Hematopoietic multipotent progenitor cell treated with erythropoietin and hydrocortisone succinate and interleukin-3 and kit ligand, for 6 days (in vitro differentiated cells): ENCODE measurements at regions not wholly inside any gene's neighbourhood (a gene's known extent, or its start where the extent isn't known, plus 50 kb on each side); places are given as distances from the start of the nearest gene placed in this dataset.
A peak's percentile ranks its signal among the peaks of the same experiment; 100 is the strongest.
"Not testable (repeated sequence)": the region's sequence is repeated elsewhere in the genome, so short reads cannot be mapped to it uniquely, and the experiment has no call there.

ENCODE experiments used
- DNase-seq: peaks from one replicate; pipeline ENCODE4 v3.0.0-alpha.2; 2015

DNA sequence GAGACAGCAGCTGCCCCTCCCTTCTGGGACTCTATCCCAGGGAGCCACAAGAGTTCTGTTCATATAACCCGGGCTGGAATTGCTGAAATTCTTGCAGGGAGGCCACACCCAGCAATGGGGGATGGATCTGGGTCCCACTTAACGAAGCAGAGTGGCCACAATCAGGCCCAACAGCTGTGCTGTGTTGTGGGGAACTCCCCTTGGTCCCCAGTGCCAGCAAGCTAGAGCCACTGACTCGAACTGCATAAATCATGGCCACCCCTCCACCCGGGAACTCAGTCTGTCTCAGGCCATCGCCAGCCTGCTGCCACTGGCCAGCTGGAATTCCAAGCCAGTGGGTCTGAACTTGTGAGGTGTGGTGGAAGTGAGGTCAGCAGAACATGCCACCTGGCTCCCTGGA lies 111.1 kb downstream of the KLF8 start:
- no peak for DNase-seq

DNA sequence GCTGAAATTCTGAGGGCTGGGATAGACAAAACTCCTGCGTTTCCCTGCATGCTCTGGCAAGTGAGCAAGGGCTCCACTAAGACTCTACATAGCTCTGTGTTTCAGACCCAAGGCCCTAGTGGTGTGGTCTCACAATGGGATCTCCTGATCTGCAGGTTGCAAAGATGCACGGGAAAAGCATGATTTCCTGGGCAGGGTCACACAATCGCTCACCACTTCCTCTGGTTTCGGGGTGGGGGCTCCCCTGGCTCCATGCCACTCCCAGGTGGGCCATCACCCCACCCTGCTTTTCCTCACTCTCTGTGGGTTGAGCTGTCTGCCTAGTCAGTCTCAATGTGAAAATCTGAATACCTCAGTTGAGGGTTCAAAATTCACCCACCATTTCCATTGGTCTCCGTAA lies 111.5 kb downstream of the KLF8 start:
- DNase-seq, result no peak

DNA sequence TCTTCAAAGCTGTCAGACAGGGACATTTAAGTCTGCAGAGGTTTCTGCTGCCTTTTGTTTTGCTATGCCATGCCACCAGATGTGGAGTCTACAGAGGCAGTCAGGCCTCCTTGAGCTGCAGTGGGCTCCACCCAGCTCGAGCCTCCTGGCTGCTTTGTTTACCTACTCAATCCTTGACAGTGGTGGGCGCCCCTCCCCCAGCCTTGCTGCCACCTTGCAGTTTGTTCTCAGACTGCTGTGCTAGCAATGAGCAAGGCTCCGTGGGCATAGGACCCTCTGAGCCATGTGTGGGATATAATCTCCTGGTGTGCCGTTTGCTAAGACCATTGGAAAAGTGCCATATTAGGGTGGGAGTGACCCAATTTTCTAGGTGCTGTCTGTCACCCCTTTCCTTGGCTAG lies 126.0 kb downstream of the KLF8 start:
- DNase-seq, result not testable (repeated sequence)

DNA sequence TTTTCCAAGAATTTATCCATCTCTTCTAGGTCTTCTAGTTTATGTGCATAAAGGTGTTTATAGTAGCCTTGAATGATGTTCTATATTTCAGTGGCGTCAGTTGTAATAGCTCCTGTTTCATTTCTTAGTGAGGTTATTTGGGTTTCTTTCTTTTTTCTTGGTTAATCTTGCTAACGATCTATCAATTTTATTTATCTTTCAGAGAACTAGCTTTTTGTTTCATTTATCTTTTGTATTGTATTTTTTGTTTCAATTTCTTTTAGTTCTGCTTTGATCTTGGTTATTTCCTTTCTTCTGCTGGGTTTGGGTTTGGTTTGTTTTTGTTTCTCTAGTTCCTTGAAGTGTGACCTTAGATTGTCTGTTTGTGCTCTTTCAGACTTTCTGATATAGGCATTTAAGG lies 133.0 kb downstream of the KLF8 start:
- not testable (repeated sequence) for DNase-seq

DNA sequence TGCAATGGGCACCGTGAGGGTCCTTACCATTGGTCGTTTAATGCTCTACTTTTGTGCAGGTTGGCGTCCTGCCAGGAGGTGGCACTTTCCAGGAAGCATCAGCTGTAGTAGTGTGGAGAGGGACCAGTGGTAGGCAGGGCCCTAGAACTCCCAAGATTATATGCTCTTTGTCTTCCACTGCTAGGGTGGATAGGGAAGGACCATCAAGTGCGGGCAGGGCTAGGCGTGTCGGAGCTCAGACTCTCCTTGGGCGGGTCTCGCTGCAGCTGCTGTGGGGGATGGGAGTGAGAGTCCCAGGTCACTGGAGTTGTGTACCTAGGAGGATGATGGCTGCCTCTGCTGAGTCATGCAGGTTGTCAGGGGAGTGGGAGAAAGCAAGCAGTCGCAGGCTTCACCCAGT lies 134.7 kb downstream of the KLF8 start:
- no peak for DNase-seq

DNA sequence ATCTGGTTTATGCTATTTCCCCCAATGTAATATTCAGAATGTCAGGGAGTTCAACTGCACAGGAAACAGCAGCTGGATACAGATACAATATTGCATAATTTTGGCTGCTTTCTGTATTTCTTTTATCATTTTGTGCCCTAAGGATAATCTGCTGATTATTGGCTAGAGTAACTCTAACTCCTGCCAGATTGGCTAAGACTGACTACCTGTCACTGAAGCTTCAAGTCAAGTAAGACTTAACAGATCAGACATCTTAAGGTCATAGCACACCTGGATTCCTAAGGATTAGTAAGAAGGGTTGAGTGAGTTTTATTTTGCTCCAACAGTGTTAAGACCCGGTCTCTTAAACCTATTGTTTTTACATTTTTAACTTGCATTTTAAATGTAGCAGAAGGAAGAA lies 136.8 kb downstream of the KLF8 start:
- DNase-seq, result no peak

DNA sequence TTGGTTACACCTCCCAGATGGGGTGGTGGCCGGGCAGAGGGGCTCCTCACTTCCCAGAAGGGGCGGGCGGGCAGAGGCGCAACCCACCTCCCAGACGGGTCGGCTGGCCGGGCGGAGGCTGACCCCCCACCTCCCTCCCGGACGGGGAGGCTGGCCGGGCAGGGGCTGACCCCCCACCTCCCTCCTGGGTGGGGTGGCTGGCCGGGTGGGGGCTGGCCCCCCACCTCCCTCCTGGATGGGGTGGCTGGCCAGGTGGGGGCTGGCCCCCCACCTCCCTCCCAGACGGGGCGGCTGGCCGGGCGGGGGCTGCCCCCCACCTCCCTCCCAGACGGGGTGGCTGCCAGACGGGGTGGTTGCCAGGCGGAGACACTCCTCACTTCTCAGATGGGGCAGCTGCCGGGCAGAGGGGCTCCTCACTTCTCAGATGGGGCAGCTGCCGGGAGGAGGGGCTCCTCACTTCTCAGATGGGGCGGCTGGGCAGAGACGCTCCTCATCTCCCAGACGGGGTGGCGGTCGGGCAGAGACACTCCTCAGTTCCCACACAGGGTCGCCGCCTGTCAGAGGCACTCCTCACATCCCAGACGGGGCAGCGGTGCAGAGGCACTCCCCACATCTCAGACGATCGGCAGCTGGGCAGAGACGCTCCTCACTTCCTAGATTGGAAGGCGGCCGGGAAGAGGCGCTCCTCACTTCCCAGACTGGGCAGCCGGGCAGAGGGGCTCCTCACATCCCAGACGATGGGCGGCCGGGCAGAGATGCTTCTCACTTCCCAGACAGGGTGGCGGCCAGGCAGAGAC lies 148.0 kb downstream of the KLF8 start:
- not testable (repeated sequence) for DNase-seq

DNA sequence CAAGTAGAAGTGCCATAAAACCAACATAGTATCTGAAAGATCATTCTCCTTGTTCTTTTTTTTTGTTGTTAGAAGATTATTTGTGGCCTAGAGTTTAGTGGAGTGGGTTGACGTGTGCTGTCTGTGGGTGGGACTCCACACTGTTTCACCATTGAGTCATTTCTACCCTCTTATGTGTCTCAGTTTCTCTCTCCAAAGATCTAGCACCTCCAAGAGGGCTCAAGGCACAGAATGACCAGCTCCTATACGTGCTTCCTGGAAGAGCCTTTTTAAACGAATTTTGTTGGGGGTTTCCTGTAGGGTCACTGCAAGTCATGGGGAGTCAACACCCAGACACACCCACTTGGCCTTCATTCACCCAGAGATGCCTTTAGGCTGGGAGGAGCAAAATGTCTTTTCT lies 150.1 kb downstream of the KLF8 start:
- no peak for DNase-seq

DNA sequence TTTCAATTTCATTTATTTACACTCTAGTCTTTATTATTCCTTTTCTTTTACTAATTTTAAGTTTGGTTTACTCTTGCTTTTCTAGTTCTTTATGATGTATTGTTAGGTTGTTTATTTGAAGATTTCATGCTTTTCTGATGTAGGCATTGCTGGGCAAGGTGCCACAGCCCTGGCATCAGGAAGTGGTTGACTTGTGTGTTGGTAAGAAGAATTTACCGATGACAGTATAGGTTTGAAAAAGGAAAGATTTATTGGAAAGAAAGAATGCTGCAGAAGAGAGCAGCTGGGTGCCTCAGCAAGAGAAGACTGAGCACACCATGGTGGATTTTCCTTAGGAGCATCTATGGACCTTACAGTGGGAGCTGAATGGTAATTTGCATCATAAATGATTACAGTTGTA lies 153.2 kb downstream of the KLF8 start:
- DNase-seq, result no peak

DNA sequence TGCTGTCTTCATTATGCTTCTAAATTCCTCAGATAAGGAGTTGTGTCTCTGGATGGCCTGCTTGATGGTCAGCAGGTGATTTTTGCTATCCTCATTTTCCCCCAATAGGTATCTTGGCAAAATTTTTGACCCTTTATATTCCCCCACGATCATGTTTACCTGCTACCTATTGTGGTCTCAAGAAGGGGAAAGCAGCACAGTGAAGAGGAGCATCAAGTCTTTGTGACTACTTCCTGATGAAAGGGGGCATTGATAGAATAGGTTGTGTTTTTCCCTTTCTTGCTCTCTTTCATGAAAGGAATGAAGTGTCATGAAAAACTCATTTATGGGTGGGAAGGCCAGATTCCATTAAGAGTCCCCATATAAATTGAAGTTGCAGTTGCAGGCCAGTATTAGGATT lies 153.8 kb downstream of the KLF8 start:
- no peak for DNase-seq

DNA sequence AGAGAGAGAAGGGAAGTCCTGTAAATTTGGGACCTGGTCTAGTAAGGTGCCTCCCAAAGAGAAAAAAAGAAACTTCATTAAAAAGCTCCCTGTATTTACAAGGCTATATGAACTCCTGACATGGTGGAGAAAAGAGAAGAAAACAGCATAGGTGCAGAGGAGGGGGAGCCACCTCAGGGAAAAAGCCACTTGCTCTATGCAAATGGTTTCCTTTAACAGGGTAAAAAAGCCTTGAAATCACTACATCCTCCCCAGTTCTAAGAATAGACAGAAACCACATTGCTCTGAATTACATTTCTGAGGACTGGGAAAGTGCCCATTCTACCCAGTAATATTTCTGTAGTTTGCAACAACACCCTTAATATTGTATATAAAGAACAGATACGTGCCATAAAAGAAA lies 165.5 kb downstream of the KLF8 start:
- DNase-seq, result no peak

DNA sequence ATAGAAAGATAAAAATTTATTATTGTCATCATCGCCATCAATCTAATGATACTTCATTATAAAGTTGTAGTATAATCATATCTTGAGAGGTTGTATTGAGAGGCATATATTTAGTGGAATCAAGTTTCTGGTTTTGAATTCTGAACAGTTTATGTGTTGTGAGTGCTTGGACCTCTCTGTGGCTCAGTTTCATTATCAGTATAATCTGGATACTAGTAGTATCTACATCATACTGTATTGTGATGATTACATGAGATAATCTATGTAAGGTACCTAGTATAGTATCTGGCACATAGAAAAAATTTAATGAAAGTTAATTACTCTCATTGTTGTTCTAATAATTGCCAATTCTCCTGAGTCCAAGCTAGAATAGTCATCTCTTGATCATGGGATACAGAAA lies 161.2 kb upstream of the UBQLN2 start:
- no peak for DNase-seq

DNA sequence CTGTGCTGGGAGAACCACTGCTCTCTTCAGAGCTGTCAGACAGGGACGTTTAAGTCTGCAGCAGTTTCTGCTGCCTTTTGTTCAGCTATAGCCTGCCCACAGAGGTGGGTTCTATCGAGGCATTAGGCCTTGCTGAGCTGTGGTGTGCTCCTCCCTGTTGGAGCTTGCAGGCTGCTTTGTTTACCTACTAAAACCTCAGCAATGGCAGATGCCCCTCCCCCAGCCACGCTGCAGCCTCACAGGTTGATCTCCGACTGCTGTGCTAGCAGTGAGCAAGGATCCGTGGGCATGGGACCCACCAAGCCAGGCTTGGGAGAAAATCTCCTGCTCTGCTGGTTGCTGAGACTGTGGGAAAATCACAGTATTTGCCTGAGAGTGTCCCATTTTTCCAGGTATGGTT lies 133.8 kb upstream of the UBQLN2 start:
- no peak for DNase-seq

DNA sequence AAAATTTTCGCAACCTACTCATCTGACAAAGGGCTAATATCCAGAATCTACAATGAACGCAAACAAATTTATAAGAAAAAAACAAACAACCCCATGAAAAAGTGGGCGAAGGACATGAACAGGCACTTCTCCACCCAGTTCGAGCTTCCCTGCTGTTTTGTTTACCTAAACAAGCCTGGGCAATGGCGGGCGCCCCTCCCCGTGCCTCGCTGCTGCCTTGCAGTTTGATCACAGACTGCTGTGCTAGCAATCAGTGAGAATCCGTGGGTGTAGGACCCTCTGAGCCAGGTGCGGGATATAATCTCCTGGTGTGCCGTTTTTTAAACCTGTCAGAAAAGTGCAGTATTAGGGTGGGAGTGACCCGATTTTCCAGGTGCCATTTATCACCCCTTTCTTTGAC lies 111.4 kb upstream of the UBQLN2 start:
- DNase-seq, result not testable (repeated sequence)

DNA sequence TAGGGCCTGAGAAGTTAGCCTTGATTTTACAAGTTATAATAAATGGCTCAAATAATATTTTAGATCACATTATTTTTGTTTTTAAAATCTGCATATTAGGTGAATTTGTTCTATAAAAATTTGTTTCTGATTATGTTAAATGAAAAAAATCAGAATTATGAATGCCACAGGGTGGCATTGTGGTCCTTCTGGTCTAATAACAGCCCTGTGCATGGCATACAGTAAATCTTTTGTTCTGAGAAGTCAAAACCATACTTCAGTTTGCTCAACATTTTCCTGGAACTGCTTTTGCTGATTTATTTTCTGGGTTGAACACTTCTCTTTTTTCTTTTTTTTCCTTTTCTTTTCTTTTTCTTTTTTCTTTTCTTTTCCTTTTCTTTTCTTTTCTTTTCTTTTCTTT lies 101.0 kb upstream of the UBQLN2 start:
- DNase-seq, result peak; percentile 22

DNA sequence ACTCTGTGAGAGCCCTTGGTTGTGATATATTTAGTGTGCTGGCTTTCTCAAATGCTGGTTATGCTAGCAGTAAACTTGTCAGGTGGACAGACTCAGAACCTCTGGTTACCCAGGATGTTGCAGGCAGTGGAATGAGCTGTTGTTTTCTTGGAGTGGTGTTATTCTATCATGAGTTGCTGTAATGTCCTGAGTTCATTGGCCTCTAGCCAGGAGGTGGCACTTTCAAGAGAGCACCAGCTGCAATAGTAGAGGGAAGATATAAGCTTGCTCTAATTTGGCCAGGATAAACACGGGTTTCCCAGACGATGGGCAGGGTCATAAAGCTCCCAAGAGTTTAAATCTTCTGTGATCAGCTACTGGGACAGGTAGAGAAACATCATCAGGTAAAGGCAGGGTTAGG lies 95.0 kb upstream of the UBQLN2 start:
- no peak for DNase-seq

DNA sequence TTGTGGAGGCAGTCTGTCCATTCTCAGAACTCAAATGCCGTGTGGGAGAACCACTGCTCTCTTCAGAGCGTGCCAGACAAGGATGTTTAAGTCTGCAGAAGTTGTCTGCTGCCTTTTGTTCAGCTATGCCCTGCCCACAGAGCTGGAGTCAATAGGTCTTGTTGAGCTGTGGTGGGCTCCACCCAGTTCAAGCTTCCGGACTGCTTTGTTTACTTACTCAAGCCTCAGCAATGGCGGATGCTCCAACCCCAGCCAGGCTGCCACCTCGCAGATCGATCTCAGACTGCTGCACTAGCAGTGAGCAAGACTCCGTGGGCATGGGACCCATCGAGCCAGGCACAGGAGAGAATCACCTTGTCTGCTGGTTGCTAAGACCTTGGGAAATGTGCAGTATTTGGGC lies 68.5 kb upstream of the UBQLN2 start:
- DNase-seq, result not testable (repeated sequence)

DNA sequence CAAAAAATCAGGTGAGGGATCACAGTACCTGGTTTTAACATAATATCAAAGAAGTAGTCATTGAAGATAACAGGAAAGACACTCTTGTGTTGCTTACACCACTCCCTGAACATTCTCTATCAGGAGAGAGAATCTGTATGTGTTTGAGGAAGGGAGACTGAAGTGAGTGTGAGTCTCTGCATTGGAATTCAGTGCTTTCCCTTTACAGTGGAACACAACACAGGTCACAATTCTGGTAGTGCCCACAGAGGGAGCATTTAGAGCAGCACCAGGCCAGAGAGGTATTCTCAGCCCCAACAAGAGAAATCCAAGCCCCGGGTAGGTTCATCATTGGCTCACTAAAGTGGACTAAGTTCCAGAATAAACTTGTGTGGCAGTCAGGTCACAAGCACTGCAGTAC lies 64.7 kb upstream of the UBQLN2 start:
- no peak for DNase-seq

DNA sequence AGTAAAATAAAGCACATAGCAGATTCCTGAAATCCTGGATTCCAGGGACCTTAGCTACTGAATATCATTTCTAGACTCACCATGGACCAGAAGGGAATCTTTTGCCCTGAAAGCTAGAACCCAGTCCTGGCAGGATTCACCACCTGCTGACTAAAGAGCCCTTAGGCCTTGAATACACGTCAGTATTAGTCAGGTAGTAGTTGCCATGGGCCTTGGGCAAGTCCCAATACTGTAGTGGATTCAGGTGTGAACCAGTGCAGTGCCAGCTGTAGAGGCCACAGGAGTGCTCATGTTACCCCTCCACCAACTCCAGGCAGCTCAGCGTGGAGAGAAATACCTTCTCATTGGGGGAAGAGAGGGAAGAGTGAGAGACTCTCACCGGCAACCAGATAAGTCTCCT lies 64.1 kb upstream of the UBQLN2 start:
- DNase-seq, result no peak

DNA sequence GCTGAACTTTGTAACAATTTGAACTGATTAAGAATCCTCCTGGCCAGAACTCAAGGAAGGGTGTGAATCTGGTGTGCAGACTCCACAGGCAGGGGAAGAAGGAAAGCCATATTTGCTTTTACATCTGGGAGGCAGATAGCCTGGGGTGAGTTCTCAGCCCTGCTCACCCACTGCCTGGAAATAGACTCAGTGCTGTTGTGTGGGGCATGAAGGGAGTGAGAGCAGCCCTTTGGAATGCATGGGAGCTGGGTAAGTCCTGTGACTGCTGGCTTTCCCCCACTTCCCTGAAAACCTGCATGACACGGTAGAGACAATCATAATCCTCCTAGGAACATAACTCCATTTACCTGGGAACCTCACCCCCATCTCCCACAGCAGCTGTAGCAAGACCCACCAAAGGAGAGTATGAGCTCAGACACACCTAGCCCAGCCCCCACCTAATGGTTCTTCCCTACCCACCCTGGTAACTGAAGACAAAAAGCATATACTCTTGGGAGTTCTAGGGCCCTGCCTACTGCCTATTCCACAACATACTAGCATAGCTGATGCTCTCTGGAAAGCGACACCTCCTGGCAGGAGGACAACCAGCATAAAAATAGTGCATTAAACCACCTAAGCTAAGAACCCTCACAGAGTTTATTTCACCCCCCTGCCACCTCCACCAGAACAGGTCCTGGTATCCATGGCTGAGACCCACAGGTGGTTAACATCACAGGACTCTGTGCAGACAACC lies 59.3 kb upstream of the UBQLN2 start:
- no peak for DNase-seq

DNA sequence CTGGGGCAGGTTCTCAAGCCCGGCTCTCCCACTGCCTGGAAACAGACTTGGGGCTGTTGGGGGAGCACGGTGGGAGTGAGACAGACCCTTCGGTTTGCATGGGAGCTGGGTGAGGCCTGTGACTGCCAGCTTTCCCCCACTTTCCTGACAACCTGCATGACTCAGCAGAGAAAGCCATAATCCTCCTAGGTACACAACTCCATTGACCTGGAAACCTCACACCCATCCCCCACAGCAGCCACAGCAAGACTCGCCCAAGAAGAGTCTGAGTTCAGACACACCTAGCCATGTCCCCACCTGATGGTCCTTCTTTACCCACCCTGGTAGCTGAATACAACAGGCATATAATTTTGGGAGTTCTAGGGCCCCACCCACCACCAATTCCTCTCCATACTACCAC lies 57.6 kb upstream of the UBQLN2 start:
- no peak for DNase-seq
